SK-N-SH (cell line): ENCODE measurements at regions not wholly inside any gene's neighbourhood (a gene's known extent, or its start where the extent isn't known, plus 50 kb on each side); places are given as distances from the start of the nearest gene placed in this dataset.

ENCODE experiments used
- CTCF ChIA-PET: fragments of 300-600, 350-600 bp; formaldehyde crosslinking; extraction: SDS; loops from one replicate; lab custom pipeline; 2021; lab: Yijun Ruan, JAX
- POLR2A ChIA-PET: fragments of 350-600 bp; sonication (Branson Sonifier 250); formaldehyde crosslinking; extraction: SDS; loops from one replicate; lab custom pipeline; 2020; ENCODE audit warnings: antibody characterized with exemption, inconsistent platforms; lab: Yijun Ruan, JAX
- DNase-seq: peaks from one replicate; pipeline ENCODE4 v3.0.0; 2012
- H2AFZ ChIP-seq: fragments of 200-600 bp; sonication (generic); 2 replicates; pipeline ENCODE4 v1.8.1; 2016; ENCODE audit warnings: antibody characterized with exemption, mild to moderate bottlenecking, low read depth
- H3F3A ChIP-seq: fragments of 200-600 bp; sonication (generic); replicated peaks from 2 replicates; pipeline ENCODE3; 2016; ENCODE audit warnings: antibody characterized with exemption, mild to moderate bottlenecking; ENCODE audit not compliant: insufficient read depth
- H3K27ac ChIP-seq, 2 experiments: fragments of 200-500 bp in 1 of 2; fragments of 200-600 bp in 1 of 2; sonication (Bioruptor generic) in 1 of 2; sonication (generic), shearing (Covaris generic) in 1 of 2; 2 replicates each; pipeline versions ENCODE4 v1.5.1 to v1.6.1; 2014 to 2016; ENCODE audit warnings: low read depth in 2 of 2, inconsistent platforms in 1 of 2, low read length in 1 of 2, mild to moderate bottlenecking in 1 of 2, mixed read lengths in 1 of 2
- H3K27me3 ChIP-seq: fragments of 200-600 bp; sonication (generic), shearing (Covaris generic); 2 replicates; pipeline ENCODE4 v1.6.1; 2016; ENCODE audit warnings: mixed run types; ENCODE audit not compliant: insufficient read depth
- H3K36me3 ChIP-seq, 2 experiments: fragments of 200-500 bp in 1 of 2; fragments of 200-600 bp in 1 of 2; sonication (Bioruptor generic) in 1 of 2; sonication (generic) in 1 of 2; replicated peaks in 1 of 2; 2 replicates each; pipeline versions ENCODE3 to v1.5.1; 2014 to 2016; ENCODE audit warnings: low read length in 1 of 2, mild to moderate bottlenecking in 1 of 2; ENCODE audit not compliant: insufficient read depth in 2 of 2, control insufficient read depth in 1 of 2
- H3K4me1 ChIP-seq, 2 experiments: fragments of 200-500 bp in 1 of 2; fragments of 200-600 bp in 1 of 2; sonication (Bioruptor generic) in 1 of 2; sonication (generic), shearing (Covaris generic) in 1 of 2; 2 replicates each; pipeline versions ENCODE4 v1.5.1 to v1.6.1; 2014 to 2016; ENCODE audit warnings: low read depth in 1 of 2, low read length in 1 of 2, mixed run types in 1 of 2; ENCODE audit not compliant: insufficient read depth in 2 of 2, control insufficient read depth in 1 of 2
- H3K4me2 ChIP-seq: fragments of 200-600 bp; sonication (generic), shearing (Covaris generic); 2 replicates; pipeline ENCODE4 v1.6.1; 2017; ENCODE audit warnings: mixed run types
- H3K4me3 ChIP-seq, 2 experiments: fragments of 200-500 bp in 1 of 2; fragments of 200-600 bp in 1 of 2; sonication (Bioruptor generic) in 1 of 2; sonication (generic), shearing (Covaris generic) in 1 of 2; 2 replicates each; pipeline versions ENCODE4 v1.5.1 to v1.8.1; 2014 to 2016; ENCODE audit warnings: low read depth in 2 of 2, inconsistent platforms in 1 of 2, low read length in 1 of 2, mild to moderate bottlenecking in 1 of 2, mixed read lengths in 1 of 2, moderate library complexity in 1 of 2
- H3K79me2 ChIP-seq: fragments of 200-600 bp; sonication (generic); 2 replicates; pipeline ENCODE4 v1.8.1; 2017; ENCODE audit warnings: mild to moderate bottlenecking; ENCODE audit not compliant: insufficient read depth
- H3K9ac ChIP-seq: fragments of 200-600 bp; sonication (generic); 2 replicates; pipeline ENCODE4 v1.6.1; 2017; ENCODE audit warnings: mixed run types
- H3K9me2 ChIP-seq: fragments of 200-600 bp; sonication (generic); 2 replicates; pipeline ENCODE4 v1.6.1; 2017; ENCODE audit warnings: mixed run types
- H3K9me3 ChIP-seq: fragments of 200-600 bp; sonication (generic); 2 replicates; pipeline ENCODE4 v1.6.1; 2017; ENCODE audit warnings: mixed run types, mild to moderate bottlenecking, moderate library complexity
- H4K20me1 ChIP-seq: fragments of 200-600 bp; sonication (generic); 2 replicates; pipeline ENCODE4 v1.6.1; 2017; ENCODE audit warnings: mild to moderate bottlenecking, mixed run types; ENCODE audit not compliant: insufficient read depth
- ELF1 ChIP-seq: IDR thresholded peaks from 2 replicates; pipeline ENCODE4 v1.4.0; 2012
- EP300 ChIP-seq, 2 experiments: IDR thresholded peaks; 2 replicates each; pipeline versions ENCODE4 v1.4.0 to v1.6.1; 2012; ENCODE audit warnings: borderline replicate concordance in 1 of 2, low read depth in 1 of 2, low read length in 1 of 2
- GABPA ChIP-seq: IDR thresholded peaks from 2 replicates; pipeline ENCODE4 v1.4.0; 2012; ENCODE audit warnings: low read depth, mild to moderate bottlenecking
- JUND ChIP-seq: IDR thresholded peaks from 2 replicates; pipeline ENCODE4 v1.4.0; 2012
- MEF2A ChIP-seq: IDR thresholded peaks from 2 replicates; pipeline ENCODE4 v1.4.0; 2012; ENCODE audit warnings: low read depth, borderline replicate concordance
- MXI1 ChIP-seq: IDR thresholded peaks from 2 replicates; pipeline ENCODE4 v1.6.1; 2012; ENCODE audit warnings: mild to moderate bottlenecking, low read depth, low read length, improper control_type of control experiment
- NRF1 ChIP-seq: IDR thresholded peaks from 2 replicates; pipeline ENCODE4 v1.6.1; 2012; ENCODE audit warnings: low read depth, mild to moderate bottlenecking, low read length
- POLR2AphosphoS5 ChIP-seq: IDR thresholded peaks from 2 replicates; pipeline ENCODE4 v1.6.1; 2012; ENCODE audit warnings: low read depth, low read length
- RFX5 ChIP-seq: IDR thresholded peaks from 2 replicates; pipeline ENCODE4 v1.6.1; 2012; ENCODE audit warnings: mild to moderate bottlenecking, improper control_type of control experiment, low read length
- RXRA ChIP-seq: IDR thresholded peaks from 2 replicates; pipeline ENCODE4 v1.4.0; 2012; ENCODE audit warnings: low read depth, mild to moderate bottlenecking, borderline replicate concordance
- SIN3A ChIP-seq: IDR thresholded peaks from 2 replicates; pipeline ENCODE4 v1.6.1; 2012; ENCODE audit warnings: low read depth, mild to moderate bottlenecking, low read length, moderate library complexity, borderline replicate concordance
- TAF1 ChIP-seq: IDR thresholded peaks from 2 replicates; pipeline ENCODE4 v1.6.1; 2012; ENCODE audit warnings: low read depth, mild to moderate bottlenecking, low read length, moderate library complexity, borderline replicate concordance
- WGBS: methylation state at CpG from one replicate; pipeline ENCODE4 v1.1.6; 2017; ENCODE audit warnings: low lambda C conversion rate; 5-methylcytosine and 5-hydroxymethylcytosine counted together
- TF ChIP-seq, protein P1 (sequence below): IDR thresholded peaks from 2 replicates; pipeline ENCODE4 v1.4.0; 2012; ENCODE audit warnings: low read depth, borderline replicate concordance
- TF ChIP-seq, protein P2 (sequence below): IDR thresholded peaks from 2 replicates; pipeline ENCODE4 v1.6.1; 2012; ENCODE audit warnings: mild to moderate bottlenecking, low read depth, low read length, moderate library complexity
- TF ChIP-seq, protein P3 (sequence below): fragments of 200-600 bp; sonication (generic); IDR thresholded peaks from 2 replicates; pipeline ENCODE4 v1.6.1; 2017; ENCODE audit warnings: antibody characterized with exemption, mild to moderate bottlenecking, moderate library complexity
- TF ChIP-seq, protein P4 (sequence below): IDR thresholded peaks from 2 replicates; pipeline ENCODE4; 2012
- TF ChIP-seq, protein P5 (sequence below): IDR thresholded peaks from 2 replicates; pipeline ENCODE4 v1.4.0; 2012; ENCODE audit warnings: low read depth
- TF ChIP-seq, protein P6 (sequence below): fragments of 150-350 bp; IDR thresholded peaks from 2 replicates; pipeline ENCODE4 v1.6.1; 2017; ENCODE audit warnings: antibody characterized with exemption, low read length, low read depth, borderline replicate concordance

DNA sequence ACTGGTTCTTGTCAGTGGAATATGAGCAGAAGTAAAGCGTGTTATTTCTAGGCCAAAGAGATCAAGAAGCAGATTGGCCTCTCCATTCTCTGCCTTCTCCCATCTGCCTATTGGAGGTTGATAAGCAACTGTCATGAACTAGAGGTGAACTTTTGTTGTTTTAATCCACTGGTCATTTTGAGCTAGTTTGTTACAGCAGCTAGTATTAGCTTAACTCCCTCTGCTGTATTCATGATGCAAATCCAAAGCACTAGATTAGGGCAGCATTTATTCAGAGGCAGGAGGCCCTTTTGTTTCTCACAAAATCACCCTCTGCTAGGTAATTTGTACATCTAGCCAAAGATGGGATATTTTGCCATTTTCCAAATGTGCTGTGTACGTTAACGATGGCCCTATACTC, 97.3 kb upstream of the DPT start (continued):
- TF ChIP-seq, protein P1, sequence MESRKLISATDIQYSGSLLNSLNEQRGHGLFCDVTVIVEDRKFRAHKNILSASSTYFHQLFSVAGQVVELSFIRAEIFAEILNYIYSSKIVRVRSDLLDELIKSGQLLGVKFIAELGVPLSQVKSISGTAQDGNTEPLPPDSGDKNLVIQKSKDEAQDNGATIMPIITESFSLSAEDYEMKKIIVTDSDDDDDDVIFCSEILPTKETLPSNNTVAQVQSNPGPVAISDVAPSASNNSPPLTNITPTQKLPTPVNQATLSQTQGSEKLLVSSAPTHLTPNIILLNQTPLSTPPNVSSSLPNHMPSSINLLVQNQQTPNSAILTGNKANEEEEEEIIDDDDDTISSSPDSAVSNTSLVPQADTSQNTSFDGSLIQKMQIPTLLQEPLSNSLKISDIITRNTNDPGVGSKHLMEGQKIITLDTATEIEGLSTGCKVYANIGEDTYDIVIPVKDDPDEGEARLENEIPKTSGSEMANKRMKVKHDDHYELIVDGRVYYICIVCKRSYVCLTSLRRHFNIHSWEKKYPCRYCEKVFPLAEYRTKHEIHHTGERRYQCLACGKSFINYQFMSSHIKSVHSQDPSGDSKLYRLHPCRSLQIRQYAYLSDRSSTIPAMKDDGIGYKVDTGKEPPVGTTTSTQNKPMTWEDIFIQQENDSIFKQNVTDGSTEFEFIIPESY, result no peak
- no peak for TF ChIP-seq ELF1
- no peak for TF ChIP-seq NRF1
- no peak for TF ChIP-seq JUND
- TF ChIP-seq EP300 (IDR thresholded peaks at IDR 0.05; ENCODE audit: borderline replicate concordance in 1 of 2, low read depth in 1 of 2, low read length in 1 of 2), result no peak
- TF ChIP-seq MEF2A, result no peak

DNA sequence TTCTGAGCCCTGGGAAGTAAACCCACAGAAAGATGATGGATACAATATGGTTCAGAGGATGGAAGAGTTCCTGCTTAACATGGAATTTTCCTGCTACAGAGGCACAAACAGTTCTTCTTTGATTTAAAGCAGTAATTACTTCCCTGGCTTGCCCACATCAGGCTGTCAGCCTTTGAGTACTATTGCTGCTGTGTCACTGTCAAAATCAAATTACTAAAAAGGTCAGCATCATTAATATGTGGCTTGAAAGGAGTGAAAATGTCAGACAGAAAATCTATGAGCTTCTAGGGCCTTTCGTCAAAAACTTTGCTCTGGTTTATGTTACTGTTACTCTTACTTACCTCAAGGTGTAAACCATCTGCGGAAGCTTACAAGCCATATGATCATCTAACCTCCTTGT, 98.6 kb upstream of the DPT start:
- CTCF ChIA-PET, result no interaction called here
- H3K27me3 ChIP-seq, result no peaks in the 10 kb centered on the region
- no peaks in the 10 kb centered on the region for H3K79me2 ChIP-seq
- no peak for DNase-seq
- H3K9me3 ChIP-seq, result no peaks in the 10 kb centered on the region
- no peaks in the 10 kb centered on the region for H3F3A ChIP-seq
- H4K20me1 ChIP-seq, result no peaks in the 10 kb centered on the region
- WGBS, result 74% methylated on average over 2 of the region's 2 CpGs
- H3K27ac ChIP-seq, result no peak overlapping the region
- H3K9ac ChIP-seq, result no peak overlapping the region
- H3K9me2 ChIP-seq, result no peaks in the 10 kb centered on the region
- POLR2A ChIA-PET, result no interaction called here
- no peak overlapping the region for H3K4me3 ChIP-seq
- no peak overlapping the region for H2AFZ ChIP-seq
- H3K4me2 ChIP-seq, result no peak overlapping the region
- no peaks in the 10 kb centered on the region for H3K36me3 ChIP-seq
- TF ChIP-seq, protein P2, sequence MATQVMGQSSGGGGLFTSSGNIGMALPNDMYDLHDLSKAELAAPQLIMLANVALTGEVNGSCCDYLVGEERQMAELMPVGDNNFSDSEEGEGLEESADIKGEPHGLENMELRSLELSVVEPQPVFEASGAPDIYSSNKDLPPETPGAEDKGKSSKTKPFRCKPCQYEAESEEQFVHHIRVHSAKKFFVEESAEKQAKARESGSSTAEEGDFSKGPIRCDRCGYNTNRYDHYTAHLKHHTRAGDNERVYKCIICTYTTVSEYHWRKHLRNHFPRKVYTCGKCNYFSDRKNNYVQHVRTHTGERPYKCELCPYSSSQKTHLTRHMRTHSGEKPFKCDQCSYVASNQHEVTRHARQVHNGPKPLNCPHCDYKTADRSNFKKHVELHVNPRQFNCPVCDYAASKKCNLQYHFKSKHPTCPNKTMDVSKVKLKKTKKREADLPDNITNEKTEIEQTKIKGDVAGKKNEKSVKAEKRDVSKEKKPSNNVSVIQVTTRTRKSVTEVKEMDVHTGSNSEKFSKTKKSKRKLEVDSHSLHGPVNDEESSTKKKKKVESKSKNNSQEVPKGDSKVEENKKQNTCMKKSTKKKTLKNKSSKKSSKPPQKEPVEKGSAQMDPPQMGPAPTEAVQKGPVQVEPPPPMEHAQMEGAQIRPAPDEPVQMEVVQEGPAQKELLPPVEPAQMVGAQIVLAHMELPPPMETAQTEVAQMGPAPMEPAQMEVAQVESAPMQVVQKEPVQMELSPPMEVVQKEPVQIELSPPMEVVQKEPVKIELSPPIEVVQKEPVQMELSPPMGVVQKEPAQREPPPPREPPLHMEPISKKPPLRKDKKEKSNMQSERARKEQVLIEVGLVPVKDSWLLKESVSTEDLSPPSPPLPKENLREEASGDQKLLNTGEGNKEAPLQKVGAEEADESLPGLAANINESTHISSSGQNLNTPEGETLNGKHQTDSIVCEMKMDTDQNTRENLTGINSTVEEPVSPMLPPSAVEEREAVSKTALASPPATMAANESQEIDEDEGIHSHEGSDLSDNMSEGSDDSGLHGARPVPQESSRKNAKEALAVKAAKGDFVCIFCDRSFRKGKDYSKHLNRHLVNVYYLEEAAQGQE, result no peak
- TF ChIP-seq RFX5 (no peak), MXI1 (no peak), RXRA (no peak), GABPA (no peak), MEF2A (no peak), POLR2AphosphoS5 (no peak), EP300 (IDR thresholded peaks at IDR 0.05; ENCODE audit: borderline replicate concordance in 1 of 2, low read depth in 1 of 2, low read length in 1 of 2) (no peak), JUND (no peak), SIN3A (no peak), TAF1 (no peak)
- TF ChIP-seq, protein P3, sequence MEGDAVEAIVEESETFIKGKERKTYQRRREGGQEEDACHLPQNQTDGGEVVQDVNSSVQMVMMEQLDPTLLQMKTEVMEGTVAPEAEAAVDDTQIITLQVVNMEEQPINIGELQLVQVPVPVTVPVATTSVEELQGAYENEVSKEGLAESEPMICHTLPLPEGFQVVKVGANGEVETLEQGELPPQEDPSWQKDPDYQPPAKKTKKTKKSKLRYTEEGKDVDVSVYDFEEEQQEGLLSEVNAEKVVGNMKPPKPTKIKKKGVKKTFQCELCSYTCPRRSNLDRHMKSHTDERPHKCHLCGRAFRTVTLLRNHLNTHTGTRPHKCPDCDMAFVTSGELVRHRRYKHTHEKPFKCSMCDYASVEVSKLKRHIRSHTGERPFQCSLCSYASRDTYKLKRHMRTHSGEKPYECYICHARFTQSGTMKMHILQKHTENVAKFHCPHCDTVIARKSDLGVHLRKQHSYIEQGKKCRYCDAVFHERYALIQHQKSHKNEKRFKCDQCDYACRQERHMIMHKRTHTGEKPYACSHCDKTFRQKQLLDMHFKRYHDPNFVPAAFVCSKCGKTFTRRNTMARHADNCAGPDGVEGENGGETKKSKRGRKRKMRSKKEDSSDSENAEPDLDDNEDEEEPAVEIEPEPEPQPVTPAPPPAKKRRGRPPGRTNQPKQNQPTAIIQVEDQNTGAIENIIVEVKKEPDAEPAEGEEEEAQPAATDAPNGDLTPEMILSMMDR, result no peak
- TF ChIP-seq, protein P4, sequence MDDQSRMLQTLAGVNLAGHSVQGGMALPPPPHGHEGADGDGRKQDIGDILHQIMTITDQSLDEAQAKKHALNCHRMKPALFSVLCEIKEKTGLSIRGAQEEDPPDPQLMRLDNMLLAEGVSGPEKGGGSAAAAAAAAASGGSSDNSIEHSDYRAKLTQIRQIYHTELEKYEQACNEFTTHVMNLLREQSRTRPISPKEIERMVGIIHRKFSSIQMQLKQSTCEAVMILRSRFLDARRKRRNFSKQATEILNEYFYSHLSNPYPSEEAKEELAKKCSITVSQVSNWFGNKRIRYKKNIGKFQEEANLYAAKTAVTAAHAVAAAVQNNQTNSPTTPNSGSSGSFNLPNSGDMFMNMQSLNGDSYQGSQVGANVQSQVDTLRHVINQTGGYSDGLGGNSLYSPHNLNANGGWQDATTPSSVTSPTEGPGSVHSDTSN, result no peak
- TF ChIP-seq, protein P5, sequence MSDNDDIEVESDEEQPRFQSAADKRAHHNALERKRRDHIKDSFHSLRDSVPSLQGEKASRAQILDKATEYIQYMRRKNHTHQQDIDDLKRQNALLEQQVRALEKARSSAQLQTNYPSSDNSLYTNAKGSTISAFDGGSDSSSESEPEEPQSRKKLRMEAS, result no peak
- TF ChIP-seq, protein P1, result no peak
- TF ChIP-seq, protein P6, sequence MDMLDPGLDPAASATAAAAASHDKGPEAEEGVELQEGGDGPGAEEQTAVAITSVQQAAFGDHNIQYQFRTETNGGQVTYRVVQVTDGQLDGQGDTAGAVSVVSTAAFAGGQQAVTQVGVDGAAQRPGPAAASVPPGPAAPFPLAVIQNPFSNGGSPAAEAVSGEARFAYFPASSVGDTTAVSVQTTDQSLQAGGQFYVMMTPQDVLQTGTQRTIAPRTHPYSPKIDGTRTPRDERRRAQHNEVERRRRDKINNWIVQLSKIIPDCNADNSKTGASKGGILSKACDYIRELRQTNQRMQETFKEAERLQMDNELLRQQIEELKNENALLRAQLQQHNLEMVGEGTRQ, result no peak
- no peaks in the 10 kb centered on the region; a peak in 1 of 4 replicates for H3K4me1 ChIP-seq
